KG1 (cell line): ENCODE measurements at regions not wholly inside any gene's neighbourhood (a gene's known extent, or its start where the extent isn't known, plus 50 kb on each side); places are given as distances from the start of the nearest gene placed in this dataset.

ENCODE experiments used
- DNase-seq: peaks from one replicate; lab custom pipeline; 2025; lab: John Stamatoyannopoulos, UW

- DNase-seq: no peak
Measured at GRCh38 chr10:120702032-120702431, 149.1 kb upstream of the WDR11 start.

- no peak for DNase-seq
Measured at GRCh38 chr10:120705309-120705708, 145.9 kb upstream of the WDR11 start.

- no peak for DNase-seq
Measured at GRCh38 chr10:120710076-120710475, 141.1 kb upstream of the WDR11 start.

DNA sequence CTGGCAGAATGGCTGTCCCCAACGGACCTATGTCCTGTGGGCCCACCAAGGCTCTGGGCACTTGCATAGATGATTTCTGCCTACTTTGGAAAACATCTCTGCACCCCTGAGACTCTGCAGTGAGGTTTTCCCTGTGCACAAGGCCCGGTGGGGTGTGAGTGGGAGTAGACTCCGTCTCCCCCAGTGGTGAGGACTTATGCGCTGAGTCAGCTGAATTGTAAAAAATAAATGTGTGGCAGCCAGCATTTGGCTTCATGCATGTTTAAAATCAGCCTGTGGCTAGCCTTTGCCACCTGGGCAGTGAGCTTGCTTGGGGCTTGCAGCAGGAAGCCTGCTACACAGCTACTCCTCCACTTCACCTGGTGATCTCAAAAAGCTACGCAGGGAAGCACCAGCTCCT lies 139.3 kb upstream of the WDR11 start:
- no peak for DNase-seq

DNA sequence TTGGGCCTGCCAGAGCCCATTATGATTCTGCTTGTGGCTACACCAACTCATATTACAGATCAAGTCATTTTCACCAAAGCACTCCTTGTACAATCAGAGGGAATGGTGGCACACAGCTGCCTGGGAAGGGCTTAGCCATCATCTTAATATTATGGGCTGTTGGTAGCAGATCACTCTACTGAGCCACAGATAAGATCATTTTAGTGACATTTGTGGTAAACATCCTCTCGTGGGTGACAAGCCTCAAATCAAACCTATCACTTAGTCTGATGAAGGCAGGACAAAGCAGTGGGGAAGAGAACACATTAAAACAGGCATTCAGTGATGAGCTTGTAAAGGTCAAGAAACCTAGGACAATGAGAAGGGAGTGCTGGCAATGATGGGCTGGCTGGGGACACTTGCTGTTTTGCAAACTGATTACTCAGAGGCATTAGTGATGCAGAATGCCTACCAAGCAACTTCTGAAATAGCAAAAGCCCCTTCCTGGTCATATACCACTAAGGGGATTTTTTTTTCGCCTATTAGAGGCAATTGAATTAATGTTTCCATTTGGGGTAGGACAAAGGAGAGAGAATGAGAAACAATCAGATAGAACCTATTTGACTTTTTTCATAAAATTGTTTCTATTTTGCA lies 137.5 kb upstream of the WDR11 start:
- DNase-seq: no peak

DNA sequence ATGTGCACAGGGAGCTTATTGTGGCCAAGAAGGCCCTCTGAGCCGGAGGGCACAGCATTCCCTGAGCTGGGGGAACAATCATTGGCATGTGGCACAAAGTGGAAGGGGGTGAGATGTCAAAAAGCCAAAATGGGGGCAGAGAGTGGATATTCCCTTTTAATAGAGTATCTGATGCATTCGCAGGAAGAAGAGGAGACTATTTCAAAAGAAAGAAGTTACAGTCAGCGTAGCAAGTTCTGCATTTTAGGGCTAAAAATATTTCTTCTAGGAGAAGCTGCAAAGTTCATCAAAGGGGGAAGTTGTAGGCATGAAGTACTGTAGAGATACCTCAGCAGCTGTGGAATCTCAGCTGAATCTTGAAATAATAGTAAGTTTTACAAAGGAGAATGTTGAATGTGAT lies 136.0 kb upstream of the WDR11 start:
- peak; percentile 36 for DNase-seq

DNA sequence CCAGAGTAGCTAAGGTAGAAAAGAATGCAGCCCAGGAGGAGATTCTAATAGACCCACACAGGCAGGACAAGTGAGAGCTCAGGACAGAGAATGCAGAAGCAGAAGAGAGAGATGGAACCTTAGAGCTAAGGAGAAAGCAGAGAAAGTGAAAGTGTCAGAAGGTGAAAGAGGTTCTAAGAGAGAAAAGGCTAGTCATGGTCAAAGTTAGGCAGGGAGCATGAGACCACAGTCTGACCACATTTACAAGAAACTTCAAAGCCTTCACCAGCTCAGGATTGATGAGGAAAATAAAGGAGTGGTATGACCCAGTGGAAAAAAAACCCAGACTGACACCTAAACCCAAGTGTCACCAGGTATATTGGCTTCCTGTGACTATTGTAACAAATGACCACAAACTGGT lies 131.8 kb upstream of the WDR11 start:
- DNase-seq: no peak

GRCh38 chr10:120727001-120727400 lies 124.2 kb upstream of the WDR11 start:
- no peak for DNase-seq

- no peak for DNase-seq
Measured at GRCh38 chr10:120729547-120729946, 121.6 kb upstream of the WDR11 start.

GRCh38 chr10:120732067-120732466 lies 119.1 kb upstream of the WDR11 start:
- DNase-seq: no peak

DNA sequence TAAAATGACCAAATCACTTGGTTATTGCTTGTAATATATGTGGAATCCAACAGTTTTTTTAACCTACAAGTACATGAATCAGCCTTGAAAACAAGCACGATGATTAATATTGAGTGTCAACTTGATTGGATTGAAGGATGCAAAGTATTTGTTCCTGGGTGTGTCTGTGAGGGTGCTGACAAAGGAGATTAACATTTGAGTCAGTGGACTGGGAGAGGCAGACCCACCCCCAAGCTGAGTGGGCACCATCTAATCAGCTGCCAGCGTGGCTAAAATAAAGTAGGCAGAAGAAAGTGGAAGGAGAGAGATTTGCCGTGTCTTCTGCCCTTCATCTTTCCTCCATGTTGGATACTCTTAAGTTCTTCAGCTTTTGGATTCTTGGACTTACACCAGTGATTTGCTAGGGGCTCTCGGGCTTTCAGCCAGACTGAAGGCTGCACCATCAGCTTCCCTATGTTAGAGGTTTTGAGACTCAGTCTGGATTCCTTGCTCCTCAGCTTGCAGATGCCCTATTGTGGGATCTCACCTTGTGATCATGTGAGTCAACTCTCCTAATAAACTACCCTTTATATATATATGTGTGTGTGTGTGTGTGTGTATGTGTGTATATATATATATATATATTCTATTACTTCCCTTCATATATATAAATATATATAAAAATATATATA lies 118.4 kb upstream of the WDR11 start:
- no peak for DNase-seq

DNA sequence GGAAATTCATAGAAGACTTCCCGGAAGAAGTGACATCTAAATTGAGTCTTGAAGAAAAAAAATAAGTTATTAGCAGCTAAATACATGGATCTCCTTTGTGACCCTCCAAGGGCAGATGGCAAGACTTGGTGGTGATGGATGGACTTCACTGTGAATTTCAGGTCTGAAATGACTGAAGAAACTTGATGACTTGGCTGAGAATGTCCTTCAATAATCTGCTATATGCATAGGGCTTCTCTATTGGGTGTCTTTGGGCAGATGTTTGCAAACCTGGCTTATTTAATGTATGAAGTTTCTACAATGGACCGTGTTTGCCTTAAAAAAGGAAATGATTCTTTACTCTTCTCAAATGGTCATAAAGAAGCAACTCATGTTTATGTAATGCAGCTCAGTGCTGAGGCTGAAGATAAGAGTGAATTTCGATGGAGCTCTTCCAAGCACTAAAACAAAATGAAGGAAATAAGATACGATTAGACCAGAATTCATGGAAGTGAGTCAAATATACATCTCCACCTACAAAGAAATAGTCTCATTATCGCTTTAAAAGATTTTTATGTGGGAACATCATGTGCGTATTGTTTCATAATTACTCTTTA lies 116.6 kb upstream of the WDR11 start:
- DNase-seq: no peak

- no peak for DNase-seq
Measured at GRCh38 chr10:120735315-120735714, 115.8 kb upstream of the WDR11 start.

DNA sequence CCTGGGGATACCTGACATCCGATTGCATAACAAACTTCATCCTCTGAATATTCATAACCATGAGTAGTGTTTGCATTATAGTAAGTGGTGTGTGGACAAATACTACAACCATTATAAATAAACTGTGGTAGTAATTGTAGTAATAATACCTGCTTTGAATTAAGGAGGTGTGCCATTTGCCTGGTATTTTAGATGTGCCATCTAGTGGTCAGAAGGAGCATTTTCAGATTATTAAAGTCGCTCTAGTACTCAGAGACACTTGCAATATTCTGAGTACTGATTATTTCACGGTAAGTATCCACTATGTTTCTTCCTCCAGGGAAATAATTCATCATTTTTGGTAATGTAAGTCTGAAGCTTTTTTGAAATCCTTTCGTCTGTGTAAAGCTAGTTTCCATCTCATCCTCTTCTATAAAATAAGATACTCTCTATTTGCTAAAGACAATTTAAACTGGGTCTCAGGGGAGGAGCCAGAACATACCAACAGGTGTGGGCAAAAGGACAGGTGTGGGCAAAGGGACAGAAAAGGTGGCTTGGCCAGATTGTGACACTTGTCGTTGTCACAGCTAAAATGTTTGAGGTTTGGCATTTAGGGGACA lies 115.3 kb upstream of the WDR11 start:
- no peak for DNase-seq

DNA sequence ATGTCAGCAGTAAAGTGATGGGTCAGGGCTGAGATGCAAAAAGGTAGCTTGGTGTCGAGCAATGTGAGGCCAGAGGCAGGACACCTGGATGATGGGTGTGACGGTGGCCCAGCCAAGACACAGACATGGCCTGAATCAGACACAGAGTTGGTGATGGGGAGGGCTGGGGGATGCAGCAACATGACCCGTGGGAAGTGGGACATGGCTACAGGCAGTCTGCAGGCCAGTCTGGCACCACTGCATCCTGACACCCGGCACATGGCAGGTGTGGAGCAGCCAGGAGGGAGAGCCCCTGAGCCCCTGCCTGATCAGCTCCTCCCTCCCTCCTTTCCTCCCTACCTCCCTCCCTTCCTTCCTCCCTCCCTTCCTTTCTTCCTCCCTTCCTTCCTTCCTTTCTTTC lies 114.8 kb upstream of the WDR11 start:
- DNase-seq: no peak

GRCh38 chr10:120738658-120739057 lies 112.5 kb upstream of the WDR11 start:
- DNase-seq: no peak

GRCh38 chr10:120741396-120741795 lies 109.8 kb upstream of the WDR11 start:
- DNase-seq: no peak

- DNase-seq: no peak
Measured at GRCh38 chr10:120742373-120742772, 108.8 kb upstream of the WDR11 start.

DNA sequence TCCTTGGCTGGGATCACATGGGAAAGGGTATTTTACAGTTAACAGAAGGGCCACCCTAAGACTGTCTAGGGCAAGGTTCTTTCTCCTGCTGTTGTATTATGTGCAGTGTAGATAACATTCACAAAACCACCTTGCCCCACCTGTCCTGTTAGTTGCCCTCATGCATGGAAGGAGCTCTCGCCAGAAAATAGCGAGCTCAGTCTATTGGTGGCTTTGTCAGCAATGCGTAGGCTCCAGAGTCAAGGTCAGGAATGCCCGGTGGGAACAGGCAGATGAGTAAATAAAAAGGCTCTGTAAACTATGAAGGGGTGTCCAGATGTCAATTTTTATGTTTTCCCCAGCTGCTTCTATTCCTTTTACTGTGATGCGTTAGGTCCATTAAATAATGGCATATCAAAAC lies 107.1 kb upstream of the WDR11 start:
- no peak for DNase-seq

GRCh38 chr10:120746001-120746777 lies 105.0 kb upstream of the WDR11 start:
- DNase-seq: no peak

DNA sequence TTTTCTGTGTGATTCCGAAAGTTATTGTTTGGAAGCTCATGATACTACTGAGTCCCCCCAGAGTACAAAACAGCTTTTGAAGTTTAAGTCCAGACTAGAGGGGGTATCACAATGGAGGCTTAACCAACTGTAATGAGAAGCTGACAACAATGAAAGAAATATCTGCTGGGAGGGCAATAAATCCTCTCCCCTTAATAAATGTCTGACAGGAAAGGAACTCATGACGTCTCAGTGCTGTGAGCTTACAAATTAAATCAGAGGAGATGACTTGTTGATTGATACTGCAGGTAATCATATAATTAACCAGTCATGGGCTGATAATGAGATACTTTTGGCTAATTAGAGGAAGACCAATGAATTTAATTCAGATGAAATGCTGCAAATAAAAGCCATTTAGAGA lies 102.6 kb upstream of the WDR11 start:
- no peak for DNase-seq

DNA sequence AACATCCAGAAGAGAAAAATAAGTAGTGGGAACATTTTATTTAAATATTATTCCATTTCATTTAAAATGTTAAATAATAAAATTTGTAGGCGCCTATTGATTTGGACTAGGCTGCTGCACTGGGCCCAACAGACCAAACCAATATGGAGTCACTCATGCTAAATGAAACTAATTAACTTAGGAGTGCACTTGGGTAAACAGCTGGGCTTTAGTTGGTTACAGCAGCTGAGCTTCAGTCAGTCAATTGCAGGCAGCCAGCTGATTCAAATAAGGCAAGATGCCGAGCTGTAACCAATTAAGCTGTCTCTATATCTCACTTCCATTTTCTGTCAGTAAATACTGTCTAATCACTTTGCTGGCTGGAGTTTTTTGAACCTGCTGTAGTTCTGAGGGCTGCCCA lies 102.1 kb upstream of the WDR11 start:
- DNase-seq: no peak
